ENCODE measurements at regions not wholly inside any gene's neighbourhood (a gene's known extent, or its start where the extent isn't known, plus 50 kb on each side); places are given as distances from the start of the nearest gene placed in this dataset.

GRCh38 chr10:23885853-23886252 is 323.1 kb upstream of the KIAA1217 start:
- H3K4me3 ChIP-seq (ENCODE audit: low read depth, low read length): no peak overlapping the region
- TF ChIP-seq CTCF (IDR thresholded peaks at IDR 0.05; ENCODE audit: low read depth, low read length): no peak

- no peak overlapping the region for H3K4me3 ChIP-seq (ENCODE audit: low read depth, low read length)
- no peak for TF ChIP-seq CTCF (IDR thresholded peaks at IDR 0.05; ENCODE audit: low read depth, low read length)
These were observed 322.6 kb upstream of the KIAA1217 start for GRCh38 chr10:23886355-23886754.

- no peak for TF ChIP-seq CTCF (IDR thresholded peaks at IDR 0.05; ENCODE audit: low read depth, low read length)
- no peak overlapping the region for H3K4me3 ChIP-seq (ENCODE audit: low read depth, low read length)
These were observed 317.6 kb upstream of the KIAA1217 start for GRCh38 chr10:23891301-23891700.

GRCh38 chr10:23892296-23892695 is 316.6 kb upstream of the KIAA1217 start:
- no peak for TF ChIP-seq CTCF (IDR thresholded peaks at IDR 0.05; ENCODE audit: low read depth, low read length)
- no peak overlapping the region for H3K4me3 ChIP-seq (ENCODE audit: low read depth, low read length)

GRCh38 chr10:23897267-23897666 is 311.7 kb upstream of the KIAA1217 start:
- H3K4me3 ChIP-seq (ENCODE audit: low read depth, low read length): no peak overlapping the region
- no peak for TF ChIP-seq CTCF (IDR thresholded peaks at IDR 0.05; ENCODE audit: low read depth, low read length)

GRCh38 chr10:23897861-23898260 is 311.1 kb upstream of the KIAA1217 start:
- H3K4me3 ChIP-seq (ENCODE audit: low read depth, low read length): no peak overlapping the region
- TF ChIP-seq CTCF (IDR thresholded peaks at IDR 0.05; ENCODE audit: low read depth, low read length): no peak

GRCh38 chr10:23899166-23899565 is 309.8 kb upstream of the KIAA1217 start:
- H3K4me3 ChIP-seq (ENCODE audit: low read depth, low read length): no peak overlapping the region
- no peak for TF ChIP-seq CTCF (IDR thresholded peaks at IDR 0.05; ENCODE audit: low read depth, low read length)
